DND-41 (cell line): ENCODE measurements at regions not wholly inside any gene's neighbourhood (a gene's known extent, or its start where the extent isn't known, plus 50 kb on each side); places are given as distances from the start of the nearest gene placed in this dataset.

Experiments
- ATAC-seq: fragments of 200-7000 bp; cut with Tn5 transposase; 3 replicates; pipeline ENCODE4 v1.9.1; 2021; ENCODE audit warnings: low read depth; ENCODE audit not compliant: insufficient read depth
- DNase-seq: peaks from one replicate; pipeline ENCODE4 v3.0.0-alpha.2; 2020
- H2AFZ ChIP-seq: 2 replicates; pipeline ENCODE4 v1.6.0; 2012; ENCODE audit warnings: low read depth, low read length
- H3K27ac ChIP-seq: 2 replicates; pipeline ENCODE4 v1.5.1; 2012; ENCODE audit warnings: low read length, inconsistent platforms
- H3K27me3 ChIP-seq: fragments of 200-600 bp; sonication (generic); 2 replicates; pipeline ENCODE4 v1.6.0; 2012; ENCODE audit warnings: low read length, mild to moderate bottlenecking, inconsistent platforms; ENCODE audit not compliant: insufficient read depth, poor library complexity
- H3K36me3 ChIP-seq: 2 replicates; pipeline ENCODE4 v1.5.1; 2012; ENCODE audit warnings: low read length, inconsistent platforms; ENCODE audit not compliant: insufficient read depth
- H3K4me1 ChIP-seq: 2 replicates; pipeline ENCODE4 v1.5.1; 2012; ENCODE audit warnings: mild to moderate bottlenecking, low read length; ENCODE audit not compliant: insufficient read depth
- H3K4me2 ChIP-seq: 2 replicates; pipeline ENCODE4 v1.6.0; 2012; ENCODE audit warnings: mild to moderate bottlenecking, moderate library complexity, low read length, inconsistent platforms; ENCODE audit not compliant: insufficient read depth
- H3K4me3 ChIP-seq, 2 experiments: fragments of 200-600 bp in 1 of 2; shearing (Covaris generic) in 1 of 2; 2 replicates each; pipeline ENCODE4 v1.5.1; 2012 to 2016; ENCODE audit warnings: inconsistent platforms in 2 of 2, low read length in 2 of 2, mild to moderate bottlenecking in 2 of 2, low read depth in 1 of 2, moderate library complexity in 1 of 2
- H3K79me2 ChIP-seq: 2 replicates; pipeline ENCODE4 v1.6.0; 2012; ENCODE audit warnings: low read length, inconsistent platforms; ENCODE audit not compliant: insufficient read depth
- H3K9ac ChIP-seq: 2 replicates; pipeline ENCODE4 v1.6.0; 2012; ENCODE audit warnings: low read depth, mild to moderate bottlenecking, inconsistent platforms, low read length, moderate library complexity
- H3K9me3 ChIP-seq: 2 replicates; pipeline ENCODE4 v1.5.1; 2012; ENCODE audit warnings: low read length, moderate library complexity, mild to moderate bottlenecking, inconsistent platforms; ENCODE audit not compliant: insufficient read depth, severe bottlenecking
- H4K20me1 ChIP-seq: 2 replicates; pipeline ENCODE4 v1.6.0; 2012; ENCODE audit warnings: low read length; ENCODE audit not compliant: insufficient read depth
- CTCF ChIP-seq: IDR thresholded peaks from 2 replicates; pipeline ENCODE4 v1.5.1; 2012; ENCODE audit warnings: borderline replicate concordance, low read length, moderate library complexity, mild to moderate bottlenecking; ENCODE audit not compliant: poor library complexity, severe bottlenecking; ENCODE audit errors: extremely low read depth
- EZH2 ChIP-seq: IDR thresholded peaks from 3 replicates; pipeline ENCODE4 v1.6.1; 2012; ENCODE audit warnings: borderline replicate concordance, low read depth, mild to moderate bottlenecking, moderate library complexity, low read length, inconsistent platforms; ENCODE audit not compliant: severe bottlenecking

GRCh38 chr10:65194126-65194525 is 1672.9 kb downstream of the REEP3 start:
- no peak overlapping the region for H3K27ac ChIP-seq
- no peak overlapping the region for H3K4me3 ChIP-seq
- ATAC-seq (no peak), DNase-seq (no peak)
- no peaks in the 10 kb centered on the region for H3K9me3 ChIP-seq
- TF ChIP-seq CTCF, result no peak
- no peak for TF ChIP-seq EZH2
- H3K4me2 ChIP-seq, result no peak overlapping the region
- H2AFZ ChIP-seq, result no peak overlapping the region
- H3K4me1 ChIP-seq, result no peaks in the 10 kb centered on the region
- no peaks in the 10 kb centered on the region for H4K20me1 ChIP-seq
- H3K9ac ChIP-seq, result no peak overlapping the region
- no peaks in the 10 kb centered on the region for H3K36me3 ChIP-seq
- H3K27me3 ChIP-seq, result no peaks in the 10 kb centered on the region
- no peaks in the 10 kb centered on the region for H3K79me2 ChIP-seq

GRCh38 chr10:65194555-65194954 is 1673.4 kb downstream of the REEP3 start:
- no peak overlapping the region for H3K9ac ChIP-seq
- no peaks in the 10 kb centered on the region for H4K20me1 ChIP-seq
- no peak for TF ChIP-seq CTCF
- no peak for TF ChIP-seq EZH2
- no peaks in the 10 kb centered on the region for H3K36me3 ChIP-seq
- no peak overlapping the region for H3K27ac ChIP-seq
- H3K4me1 ChIP-seq, result no peaks in the 10 kb centered on the region
- H3K4me3 ChIP-seq, result no peak overlapping the region
- DNase-seq, result no peak
- H2AFZ ChIP-seq, result no peak overlapping the region
- no peak for ATAC-seq
- H3K9me3 ChIP-seq, result no peaks in the 10 kb centered on the region
- H3K27me3 ChIP-seq, result no peaks in the 10 kb centered on the region
- H3K4me2 ChIP-seq, result no peak overlapping the region
- no peaks in the 10 kb centered on the region for H3K79me2 ChIP-seq

- Histone ChIP-seq H3K9ac (no peak overlapping the region), H3K27ac (no peak overlapping the region), H3K36me3 (no peaks in the 10 kb centered on the region), H3K79me2 (no peaks in the 10 kb centered on the region), H4K20me1 (no peaks in the 10 kb centered on the region), H3K9me3 (no peaks in the 10 kb centered on the region), H3K4me1 (no peaks in the 10 kb centered on the region), H3K27me3 (no peaks in the 10 kb centered on the region), H2AFZ (no peak overlapping the region), H3K4me3 (no peak overlapping the region), H3K4me2 (no peak overlapping the region)
- TF ChIP-seq CTCF, result no peak
- no peak for TF ChIP-seq EZH2
- ATAC-seq (no peak), DNase-seq (no peak)
These were observed 1674.9 kb downstream of the REEP3 start for GRCh38 chr10:65196111-65196510.

- TF ChIP-seq CTCF (no peak), EZH2 (no peak)
- DNase-seq (no peak), ATAC-seq (no peak)
- H3K27me3 ChIP-seq, result no peaks in the 10 kb centered on the region
- no peak overlapping the region for H3K9ac ChIP-seq
- H3K27ac ChIP-seq, result no peak overlapping the region
- H2AFZ ChIP-seq, result no peak overlapping the region
- no peak overlapping the region for H3K4me2 ChIP-seq
- H3K4me3 ChIP-seq, result no peak overlapping the region
- no peaks in the 10 kb centered on the region for H4K20me1 ChIP-seq
- H3K4me1 ChIP-seq, result no peaks in the 10 kb centered on the region
- no peaks in the 10 kb centered on the region for H3K9me3 ChIP-seq
- no peaks in the 10 kb centered on the region for H3K79me2 ChIP-seq
- H3K36me3 ChIP-seq, result no peaks in the 10 kb centered on the region
These were observed 1676.7 kb downstream of the REEP3 start for GRCh38 chr10:65197935-65198334.
